ENCODE measurements at regions not wholly inside any gene's neighbourhood (a gene's known extent, or its start where the extent isn't known, plus 50 kb on each side); places are given as distances from the start of the nearest gene placed in this dataset.
A peak's percentile ranks its signal among the peaks of the same experiment; 100 is the strongest.
"Not testable (repeated sequence)": the region's sequence is repeated elsewhere in the genome, so short reads cannot be mapped to it uniquely, and the experiment has no call there.

DNA sequence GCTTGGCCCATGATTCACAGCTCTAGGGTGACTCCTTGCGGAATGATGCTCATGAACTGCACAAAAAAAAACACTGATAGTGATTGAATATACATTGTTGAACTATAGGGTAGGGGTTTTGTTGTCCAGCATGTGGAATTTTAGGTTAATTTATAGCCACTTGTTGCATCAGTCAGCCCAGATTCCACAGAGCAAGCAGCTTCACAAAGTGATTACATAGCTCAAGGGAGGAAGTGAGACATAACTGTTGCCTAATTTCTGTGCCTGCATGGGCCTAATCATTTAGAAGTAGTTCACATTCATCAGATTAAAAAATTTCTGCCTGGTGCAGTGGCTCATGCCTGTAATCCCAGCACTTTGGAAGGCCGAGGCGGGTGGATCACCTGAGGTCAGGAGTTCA is 142.2 kb upstream of the ZNF722 start:
- DNase-seq, result not testable (repeated sequence)

- DNase-seq, result no peak
These were observed 131.5 kb upstream of the ZNF722 start for GRCh38 chr7:63867127-63867526.

DNA sequence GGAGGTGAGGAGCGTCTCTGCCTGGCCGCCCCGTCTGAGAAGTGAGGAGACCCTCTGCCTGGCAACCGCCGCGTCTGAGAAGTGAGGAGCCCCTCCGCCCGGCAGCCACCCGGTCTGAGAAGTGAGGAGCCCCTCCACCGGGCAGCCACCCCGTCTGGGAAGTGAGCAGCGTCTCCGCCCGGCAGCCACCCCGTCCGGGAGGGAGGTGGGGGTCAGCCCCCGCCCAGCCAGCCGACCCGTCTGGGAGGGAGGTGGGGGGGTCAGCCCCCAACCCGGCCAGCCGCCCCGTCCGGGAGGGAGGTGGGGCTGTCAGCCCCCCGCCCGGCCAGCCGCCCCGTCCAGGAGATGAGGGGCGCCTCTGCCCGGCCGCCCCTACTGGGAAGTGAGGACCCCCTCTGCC is 124.4 kb upstream of the ZNF722 start:
- DNase-seq, result not testable (repeated sequence)

DNA sequence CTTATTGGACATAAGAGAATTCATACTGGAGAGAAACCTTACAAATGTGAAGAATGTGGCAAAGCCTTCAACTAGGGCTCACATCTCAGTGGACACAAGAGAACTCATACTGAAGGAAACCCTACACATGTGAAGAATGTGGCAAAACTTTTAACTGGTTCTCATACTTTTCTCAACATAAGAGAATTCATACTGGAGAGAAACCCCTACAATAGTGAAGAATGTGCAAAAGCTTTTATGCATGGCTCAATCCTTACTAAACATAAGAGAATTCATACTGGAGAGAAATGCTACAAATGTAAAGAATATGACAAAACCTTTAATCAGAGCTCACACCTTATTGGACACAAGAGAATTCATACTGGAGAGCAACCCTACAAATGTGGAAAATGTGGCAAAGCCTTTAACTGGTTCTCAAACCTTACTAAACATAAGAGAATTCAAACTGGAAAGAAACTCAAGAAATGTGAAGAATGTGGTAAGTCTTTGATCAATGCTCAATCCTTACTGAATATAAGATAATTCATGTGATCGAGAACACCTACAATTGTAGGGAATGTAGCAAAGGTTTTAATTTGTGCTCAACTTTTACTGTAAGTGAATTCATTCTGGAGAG is 121.8 kb upstream of the ZNF722 start:
- no peak for DNase-seq

- no peak for DNase-seq
These were observed 111.6 kb upstream of the ZNF722 start for GRCh38 chr7:63887031-63887430.

- DNase-seq, result peak in 49 of 51 donors; percentile 15 to 86 (median 73)
These were observed 98.8 kb upstream of the ZNF722 start for GRCh38 chr7:63899691-63900393.

DNA sequence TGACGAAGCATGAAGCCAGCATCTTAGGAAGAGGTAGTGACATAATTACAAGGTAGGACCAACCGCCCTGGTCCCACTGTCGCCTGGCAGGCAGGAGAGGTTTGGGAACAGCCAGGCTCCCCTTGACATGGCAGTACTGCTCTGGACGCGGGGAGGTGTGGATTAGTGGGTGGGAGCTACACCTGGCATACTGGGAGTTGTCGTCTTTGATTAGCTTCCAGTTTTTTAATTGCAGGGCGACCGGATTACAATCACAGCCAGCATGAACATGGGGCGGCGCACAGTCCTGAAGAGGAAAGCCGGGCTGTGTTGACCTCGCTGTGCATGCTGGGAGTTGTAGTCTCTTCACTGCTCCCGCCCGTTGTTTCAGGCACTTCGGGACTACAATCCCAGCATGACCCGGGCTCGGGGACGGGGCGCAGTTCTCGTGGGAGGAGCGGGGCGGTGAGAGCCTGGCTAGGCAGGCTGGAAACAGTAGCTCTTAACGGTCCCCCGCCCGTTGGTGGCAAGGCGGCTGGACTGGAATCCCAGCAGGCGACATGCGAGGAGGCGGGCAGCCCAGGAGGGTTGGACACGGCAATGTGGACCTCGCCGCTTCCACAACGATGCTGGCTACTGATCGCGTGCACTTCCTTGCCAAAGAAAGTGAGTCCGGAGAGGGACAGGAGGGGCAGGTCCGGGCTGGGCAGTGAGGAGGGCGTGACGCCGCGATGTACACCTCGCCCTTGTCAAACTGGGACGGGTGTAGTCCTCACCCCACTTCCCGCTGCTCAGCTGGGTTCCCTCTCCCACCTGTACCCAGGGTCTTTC is 98.0 kb upstream of the ZNF722 start:
- peak in 50 of 51 donors; percentile 5 to 97 (median 88) for DNase-seq

GRCh38 chr7:63901204-63901506 is 97.5 kb upstream of the ZNF722 start:
- peak in 7 of 51 donors; percentile 12 to 49 (median 39) for DNase-seq

GRCh38 chr7:63918986-63919385 is 79.7 kb upstream of the ZNF722 start:
- no peak for DNase-seq

DNA sequence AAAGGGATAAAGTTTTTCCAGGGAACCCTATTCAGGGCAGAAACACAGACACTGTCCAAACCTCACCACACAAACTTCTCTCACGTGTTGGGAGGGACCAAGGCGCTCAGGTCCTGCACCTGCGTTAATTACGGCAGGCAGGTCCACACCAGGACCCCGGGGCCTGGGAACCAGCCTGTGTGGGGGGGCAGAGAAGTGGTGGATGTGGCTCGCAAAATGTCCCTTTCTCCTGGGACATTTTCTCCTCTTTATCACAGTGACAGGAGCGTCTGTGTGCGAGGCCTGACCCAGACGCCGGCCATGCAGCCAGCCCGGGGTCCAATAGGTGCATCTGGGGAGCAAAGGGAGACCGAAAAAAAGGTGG is 73.4 kb upstream of the ZNF722 start:
- DNase-seq, result peak in 1 of 51 donors; percentile 50

DNA sequence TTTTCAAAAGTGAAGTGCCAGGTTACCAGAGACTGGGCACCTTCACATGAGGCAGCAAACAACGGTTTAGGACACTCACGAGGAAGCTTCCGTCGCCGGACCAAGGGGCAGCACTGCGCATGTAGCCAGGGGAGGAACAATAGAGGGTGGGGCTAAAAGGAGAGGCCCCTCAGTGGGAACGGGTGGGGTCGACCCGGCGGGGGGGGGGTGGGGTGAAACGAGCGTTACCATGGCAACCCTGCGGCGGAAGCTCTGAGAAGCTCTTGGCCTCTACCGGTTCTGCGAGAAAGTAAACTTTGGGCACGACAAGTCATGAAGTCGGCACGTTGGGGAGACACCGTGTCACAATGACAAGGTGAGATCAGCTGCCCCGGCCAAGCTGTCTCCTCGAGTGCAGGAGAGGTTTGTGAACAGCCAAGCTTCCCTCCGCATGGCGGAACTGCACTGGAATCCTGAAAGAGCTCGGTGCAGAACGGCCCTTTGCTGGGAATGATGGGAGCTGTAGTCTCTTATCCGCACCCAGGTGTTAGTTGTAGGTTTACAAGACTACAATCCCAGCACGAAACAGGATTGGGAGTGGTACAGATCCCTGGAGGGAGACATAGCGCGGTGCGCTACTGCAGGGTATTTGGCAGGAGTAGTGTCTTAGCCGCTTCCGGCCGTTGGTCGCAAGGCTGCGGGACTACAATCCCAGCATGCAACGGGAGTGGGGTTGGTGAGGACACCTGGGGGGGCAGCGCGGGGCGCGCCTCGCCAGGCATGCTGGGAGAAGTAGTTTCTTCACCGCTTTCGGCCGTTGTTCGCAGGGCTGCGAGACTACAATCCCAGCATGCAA is 72.8 kb upstream of the ZNF722 start:
- peak; percentile 17 to 98 (median 85) for DNase-seq

- peak in 1 of 51 donors; percentile 5 for DNase-seq
These were observed 71.4 kb upstream of the ZNF722 start for GRCh38 chr7:63927261-63927660.

DNA sequence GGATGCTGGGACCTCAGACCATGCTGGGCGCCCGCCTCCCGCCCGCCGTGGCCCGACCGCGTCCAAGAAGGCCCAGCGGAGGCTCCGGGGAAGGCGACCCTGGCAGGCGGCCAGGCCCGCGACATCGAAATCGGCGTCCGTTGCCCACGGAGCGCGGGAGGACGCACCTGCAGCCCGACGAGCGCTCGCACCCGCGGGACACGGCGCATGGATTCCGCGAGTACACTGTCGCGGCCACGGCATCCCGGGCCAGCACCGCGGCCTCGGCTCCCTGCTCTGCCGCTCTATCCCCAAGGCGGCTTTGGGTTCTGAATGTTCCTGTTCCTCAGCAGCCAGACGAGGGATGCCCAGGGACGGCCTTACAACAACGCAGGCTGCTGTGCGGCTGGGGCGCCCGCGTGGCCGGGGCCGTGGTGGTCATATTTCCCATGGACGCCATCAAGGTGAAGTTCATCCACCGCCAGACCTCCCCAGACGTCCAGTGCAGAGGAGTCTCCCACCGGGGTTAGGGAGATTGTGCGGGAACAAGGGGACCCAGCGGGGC is 67.5 kb upstream of the ZNF722 start:
- no peak for DNase-seq

DNA sequence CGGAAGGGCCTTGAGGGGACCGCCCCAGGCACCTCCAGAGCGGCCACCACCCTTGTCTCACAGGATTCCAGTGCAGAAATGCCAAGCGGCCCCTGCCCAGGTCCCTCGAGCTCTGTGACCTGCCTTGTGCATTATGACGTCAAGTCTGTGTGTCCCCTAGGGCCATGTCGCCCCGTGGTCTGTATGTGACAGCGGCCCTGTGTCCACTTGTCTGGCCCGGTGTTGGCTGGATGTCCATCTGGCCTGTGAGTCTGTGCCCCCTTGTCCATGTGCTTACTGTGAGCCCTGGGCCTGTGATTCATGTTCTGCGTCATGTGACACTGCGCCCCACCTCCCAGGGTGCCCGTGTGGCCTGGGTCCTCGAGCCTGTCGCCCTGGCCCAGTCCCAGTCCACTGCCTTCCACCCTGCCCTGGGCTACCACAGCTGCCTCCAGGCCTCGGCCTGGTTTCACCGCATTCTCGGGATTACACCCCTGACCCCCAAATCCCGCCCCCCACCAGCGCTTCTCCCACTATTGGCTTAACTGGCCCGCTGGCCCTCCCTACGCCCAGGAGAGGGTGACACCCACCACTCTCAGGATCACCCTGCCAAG is 66.6 kb upstream of the ZNF722 start:
- DNase-seq, result no peak

Measured in hypothalamus (tissue), 51 donors.